ENCODE measurements at regions not wholly inside any gene's neighbourhood (a gene's known extent, or its start where the extent isn't known, plus 50 kb on each side); places are given as distances from the start of the nearest gene placed in this dataset.
"Not testable (repeated sequence)": the region's sequence is repeated elsewhere in the genome, so short reads cannot be mapped to it uniquely, and the experiment has no call there.

DNA sequence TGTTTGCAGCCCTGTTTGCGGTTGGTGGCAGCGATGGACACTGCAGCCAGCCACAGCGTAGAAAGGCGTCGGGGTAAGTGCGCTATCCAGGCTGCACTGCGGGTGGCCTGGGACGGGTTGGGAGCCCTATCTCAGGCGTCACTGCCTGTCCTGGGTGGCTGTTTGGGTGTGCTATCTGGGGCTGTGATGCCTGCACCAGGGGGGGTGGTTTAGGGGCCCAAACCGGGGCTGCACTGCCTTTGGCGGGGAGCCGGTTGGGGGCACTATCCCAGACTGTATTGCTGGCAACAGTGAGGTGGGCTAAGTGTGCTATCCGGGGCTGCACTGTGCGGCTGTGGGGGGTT is 248.2 kb downstream of the TP53TG3F start:
- intact Hi-C loops (cut with micrococcal nuclease); ATAC-seq; DNase-seq: not testable (repeated sequence)

GRCh38 chr16:33709856-33710695 is 250.7 kb downstream of the TP53TG3F start:
- ATAC-seq; DNase-seq; intact Hi-C loops (cut with micrococcal nuclease): not testable (repeated sequence)

DNA sequence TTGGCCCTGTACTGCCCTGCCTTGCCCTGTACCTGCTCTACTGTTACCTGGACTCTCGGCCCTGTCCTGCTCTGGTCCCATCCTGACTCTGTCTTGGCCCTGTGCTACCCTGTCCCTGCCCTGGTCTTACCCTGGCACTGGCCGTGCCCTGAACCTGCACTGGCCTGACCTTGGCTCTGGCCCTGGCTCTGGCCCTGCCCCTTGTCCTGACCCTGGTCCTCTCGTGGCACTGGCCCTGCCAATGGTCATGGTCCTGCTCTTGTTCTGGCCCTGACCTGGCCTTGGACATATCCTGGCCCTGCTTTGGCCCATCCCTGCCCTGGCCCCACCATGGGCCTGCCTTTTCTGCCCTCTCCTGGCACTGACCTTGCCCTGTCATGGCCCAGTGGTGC is 251.3 kb downstream of the TP53TG3F start:
- ATAC-seq; intact Hi-C loops (cut with micrococcal nuclease); DNase-seq: not testable (repeated sequence)

- intact Hi-C loops (cut with micrococcal nuclease); ATAC-seq: not testable (repeated sequence)
- DNase-seq, result peak; percentile 77
Observed at GRCh38 chr16:33711616-33712015, 252.2 kb downstream of the TP53TG3F start.

GRCh38 chr16:33712308-33712707 is 252.9 kb downstream of the TP53TG3F start:
- DNase-seq, result not testable (repeated sequence)

DNA sequence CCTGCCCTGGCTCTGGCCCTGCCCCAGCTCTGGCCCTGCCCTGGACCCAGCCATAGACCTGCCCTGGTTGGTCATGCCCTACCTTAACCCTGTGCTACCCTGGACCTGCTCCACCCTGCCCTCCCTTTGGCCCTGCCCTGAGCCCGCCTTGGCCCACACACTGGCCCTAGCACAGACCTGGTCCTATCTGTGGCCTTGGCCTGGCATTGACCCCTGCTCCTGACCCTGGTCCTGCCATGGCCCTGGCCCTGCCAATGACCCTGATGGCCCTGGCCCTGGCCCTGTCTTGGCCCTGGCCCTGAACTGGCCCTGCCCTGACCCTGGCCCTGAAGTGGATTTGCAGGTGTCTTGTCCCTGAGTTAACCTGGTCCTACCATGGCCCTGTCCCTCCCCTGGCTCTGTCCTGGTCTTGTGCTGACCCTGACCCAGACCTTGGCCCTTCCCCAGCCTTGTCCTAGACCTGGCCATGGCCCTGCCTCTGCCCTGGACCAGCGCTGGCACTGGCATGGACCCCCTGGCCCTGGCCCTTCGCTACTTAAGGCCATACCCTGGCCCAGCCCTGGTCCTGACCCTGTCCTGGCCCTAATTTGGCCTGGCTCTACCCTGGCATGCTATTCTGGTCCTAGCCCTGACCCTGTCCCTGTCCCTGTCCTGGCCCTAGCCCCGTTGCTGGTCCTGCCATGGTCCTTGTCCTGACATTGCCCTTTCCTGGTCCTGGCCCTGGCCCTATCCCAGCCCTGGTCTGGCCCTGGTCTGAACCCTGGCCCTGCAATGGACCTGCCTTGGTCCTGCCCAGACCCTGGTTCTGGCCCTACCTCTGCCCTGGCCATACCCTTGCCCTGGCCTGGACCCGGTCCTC is 253.7 kb downstream of the TP53TG3F start:
- DNase-seq; intact Hi-C loops (cut with micrococcal nuclease); ATAC-seq: not testable (repeated sequence)

More at GRCh38 chr16:33712308-33712707, 252.9 kb downstream of the TP53TG3F start:
- ATAC-seq; intact Hi-C loops (cut with micrococcal nuclease): not testable (repeated sequence)

DNA sequence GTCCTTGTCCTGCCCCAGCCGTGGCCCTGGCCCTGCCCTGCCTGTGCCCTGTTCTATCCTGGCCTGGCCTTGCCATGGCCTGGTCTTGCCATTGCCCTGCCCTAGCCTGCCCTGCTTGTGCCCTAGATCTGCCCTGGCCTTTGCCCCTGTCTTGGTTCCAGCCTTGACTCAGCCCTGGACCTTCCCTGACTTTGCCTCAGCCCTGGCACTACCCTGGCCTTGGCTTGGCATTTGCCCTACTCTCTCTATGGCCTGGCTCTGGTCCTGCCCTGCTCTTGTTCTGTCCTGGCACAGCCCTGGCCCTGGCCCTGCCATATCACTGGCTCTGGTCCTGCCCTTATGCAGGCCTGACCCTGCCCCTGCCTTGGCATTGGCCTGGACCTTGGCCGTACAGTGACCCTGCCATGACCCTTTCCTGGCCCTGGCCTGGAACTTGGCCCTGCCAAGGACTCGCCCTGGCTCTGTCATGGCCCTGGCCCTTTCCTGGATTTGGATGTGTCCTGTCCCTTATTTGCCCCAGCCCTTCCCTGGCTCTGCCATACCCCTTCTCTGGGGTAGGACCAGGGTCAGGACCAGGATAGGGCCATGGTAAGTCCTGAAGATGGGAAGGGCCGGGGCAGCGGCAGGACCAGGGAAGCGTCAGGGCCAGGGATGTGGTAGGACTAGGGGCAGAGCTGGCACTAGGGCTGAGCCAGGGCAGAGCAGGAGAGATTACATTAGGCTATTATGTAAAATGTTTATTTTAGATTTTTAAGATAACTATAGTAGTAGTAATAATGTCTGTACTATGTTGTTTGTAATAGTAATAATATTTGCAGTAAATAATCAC is 254.5 kb downstream of the TP53TG3F start:
- ATAC-seq; intact Hi-C loops (cut with micrococcal nuclease): not testable (repeated sequence)

GRCh38 chr16:33731167-33731566 is 271.8 kb downstream of the TP53TG3F start:
- ATAC-seq; DNase-seq; intact Hi-C loops (cut with micrococcal nuclease): not testable (repeated sequence)

More for the DNA sequence above, 254.5 kb downstream of the TP53TG3F start:
- not testable (repeated sequence) for DNase-seq

- intact Hi-C loops (cut with micrococcal nuclease); DNase-seq; ATAC-seq: not testable (repeated sequence)
Observed at GRCh38 chr16:33734650-33735049, 275.2 kb downstream of the TP53TG3F start.

DNA sequence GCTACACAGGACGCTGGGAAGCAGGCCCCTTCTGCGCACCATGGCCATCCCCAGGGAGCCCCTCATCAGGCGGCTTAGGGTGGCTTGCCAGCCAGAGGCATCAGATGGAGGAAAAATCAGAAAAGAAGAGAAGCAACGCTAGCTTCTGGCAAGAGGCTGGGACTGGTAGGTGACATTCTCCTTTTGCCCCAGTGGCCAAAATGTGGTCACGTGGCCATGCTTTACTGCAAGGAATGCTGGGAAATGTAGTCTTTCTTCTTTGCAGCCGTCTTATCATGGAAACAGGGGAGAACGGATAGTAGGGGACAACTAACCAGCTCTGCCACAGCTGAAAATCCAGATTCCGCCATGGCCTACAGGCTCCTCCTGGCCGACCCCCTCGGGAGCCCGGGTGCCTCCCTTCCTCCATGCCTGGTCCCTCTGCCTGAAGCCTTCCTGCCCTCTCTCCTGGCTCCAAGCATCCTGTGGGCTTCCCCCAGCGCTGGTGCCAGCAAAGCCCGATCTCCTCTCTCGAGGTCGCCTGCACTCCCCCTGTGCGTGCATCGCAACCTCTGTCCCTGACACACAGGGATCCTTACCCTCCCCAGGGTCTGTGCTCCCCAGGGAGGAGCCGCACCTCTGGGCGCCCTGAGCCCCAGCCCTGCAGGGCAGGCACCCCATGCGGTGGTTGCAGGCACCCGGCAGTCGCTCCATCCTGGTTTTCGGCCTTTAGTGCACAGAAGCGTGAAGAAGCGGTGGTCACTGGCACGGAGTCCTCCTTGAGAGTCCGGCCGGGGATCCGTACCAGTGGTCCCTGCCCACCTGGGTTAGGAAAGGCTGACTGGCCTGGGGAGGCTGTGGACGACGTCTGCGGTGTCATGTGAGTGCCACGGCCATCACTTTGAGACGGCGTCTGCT is 307.7 kb downstream of the TP53TG3F start:
- ATAC-seq; intact Hi-C loops (cut with micrococcal nuclease): not testable (repeated sequence)
- peak; percentile 8 for DNase-seq

DNA sequence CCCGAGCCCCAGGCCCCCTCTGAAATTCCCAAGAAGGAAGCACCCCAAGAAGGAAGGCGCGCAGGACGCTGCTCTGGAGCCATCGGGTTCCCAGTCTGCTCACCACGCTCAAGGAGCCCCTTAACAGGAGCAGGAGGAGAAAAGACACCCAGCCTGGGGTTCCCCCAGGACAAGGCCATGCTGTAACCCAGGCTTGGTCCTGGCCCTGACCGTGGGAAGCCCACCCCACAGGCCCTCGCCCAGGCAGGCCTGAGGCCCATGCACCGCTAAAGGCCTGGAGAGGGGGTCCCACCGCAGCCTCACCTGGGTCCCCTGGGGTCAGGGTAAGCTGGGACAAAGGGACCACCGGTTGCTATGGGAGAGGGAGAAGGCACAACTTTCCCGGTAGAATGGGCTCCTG is 309.3 kb downstream of the TP53TG3F start:
- DNase-seq; ATAC-seq; intact Hi-C loops (cut with micrococcal nuclease): not testable (repeated sequence)

- intact Hi-C loops (cut with micrococcal nuclease); ATAC-seq: not testable (repeated sequence)
- peak; percentile 11 for DNase-seq
Observed at GRCh38 chr16:33769180-33769846, 309.9 kb downstream of the TP53TG3F start.

- peak; percentile 6 for DNase-seq
- intact Hi-C loops (cut with micrococcal nuclease); ATAC-seq: not testable (repeated sequence)
Observed at GRCh38 chr16:33770478-33770877, 311.1 kb downstream of the TP53TG3F start.

- ATAC-seq; intact Hi-C loops (cut with micrococcal nuclease): not testable (repeated sequence)
- peak; percentile 7 for DNase-seq
Observed at GRCh38 chr16:33771211-33771610, 311.8 kb downstream of the TP53TG3F start.

DNA sequence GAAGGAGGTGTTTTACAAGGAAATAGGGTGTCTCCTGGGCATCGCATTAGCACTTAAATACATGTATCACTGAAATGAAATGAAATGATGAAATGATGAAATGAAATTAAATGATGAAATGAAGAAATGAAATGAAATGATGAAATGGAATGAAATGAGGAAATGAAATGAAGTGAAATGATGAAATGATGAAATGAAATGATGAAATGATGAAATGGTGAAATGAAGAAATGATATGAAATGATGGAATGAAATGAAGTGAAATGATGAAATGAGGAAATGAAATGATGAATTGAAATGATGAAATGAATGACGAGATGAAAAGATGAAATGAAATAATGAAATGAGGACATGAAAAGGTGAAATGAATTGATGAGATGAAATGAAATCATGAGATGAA is 314.6 kb downstream of the TP53TG3F start:
- ATAC-seq; intact Hi-C loops (cut with micrococcal nuclease); DNase-seq: not testable (repeated sequence)

- ATAC-seq; DNase-seq; intact Hi-C loops (cut with micrococcal nuclease): not testable (repeated sequence)
Observed at GRCh38 chr16:33774724-33775123, 315.3 kb downstream of the TP53TG3F start.

DNA sequence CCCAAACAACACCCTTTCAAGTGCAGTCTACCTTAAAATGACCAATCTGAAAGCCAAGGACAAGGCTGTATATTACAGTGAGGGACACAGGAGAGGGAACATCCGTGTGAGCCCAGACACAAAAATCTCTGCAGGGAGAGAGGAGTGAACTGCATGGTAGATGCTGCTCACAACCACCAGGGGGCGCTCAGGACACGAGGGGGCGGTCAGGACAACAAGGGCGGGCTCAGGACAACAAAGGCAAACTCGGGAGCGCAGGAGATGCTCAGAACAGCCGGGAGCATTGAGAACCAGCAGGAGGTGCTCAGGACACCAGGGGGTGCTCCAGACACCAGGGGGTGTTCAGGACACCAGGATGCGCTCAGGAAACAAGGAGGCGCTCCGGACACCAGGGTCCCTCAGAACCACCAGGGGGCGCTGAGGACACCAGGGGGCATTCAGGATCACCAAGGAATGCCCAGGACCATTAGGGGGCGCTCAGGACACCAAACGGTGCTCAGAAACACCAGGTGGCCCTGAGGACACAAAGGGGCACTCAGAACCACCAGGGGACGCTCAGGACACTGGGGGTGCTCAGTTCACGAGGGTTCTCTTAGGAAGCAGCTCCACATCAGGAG is 357.0 kb downstream of the TP53TG3F start:
- DNase-seq; intact Hi-C loops (cut with micrococcal nuclease); ATAC-seq: not testable (repeated sequence)
